HepG2 (cell line): ENCODE measurements at regions not wholly inside any gene's neighbourhood (a gene's known extent, or its start where the extent isn't known, plus 50 kb on each side); places are given as distances from the start of the nearest gene placed in this dataset.

Experiments
- ATAC-seq: fragments of 200-7000 bp; cut with Tn5 transposase; 3 replicates; pipeline ENCODE4 v1.9.1; 2020; ENCODE audit warnings: mild to moderate bottlenecking, moderate library complexity
- BruUV-seq: library from RNA; stranded (reverse); fragments of 400-500 nt; replicated peaks from 2 replicates; lab custom pipeline; 2021; lab: Mats Ljungman, UMichigan
- CTCF ChIA-PET: fragments of 300-600 bp; formaldehyde crosslinking; extraction: SDS; loops from one replicate; lab custom pipeline; 2021; ENCODE audit warnings: low total read pairs, inconsistent platforms, low intra/inter-chr PET ratio; lab: Yijun Ruan, JAX
- POLR2A ChIA-PET: fragments of 350-600 bp; sonication (Branson Sonifier 250); formaldehyde crosslinking; loops from one replicate; lab custom pipeline; 2020; ENCODE audit warnings: antibody characterized with exemption, inconsistent platforms; lab: Yijun Ruan, JAX
- DNase-seq: peaks from one replicate; pipeline ENCODE4 v3.0.0-alpha.2; 2015; ENCODE audit warnings: low spot score
- FAIRE-seq: peaks from 3 replicates; lab custom pipeline; 2011; peaks lifted over from hg19 to GRCh38; lab: Jason Lieb, UNC
- H2AFZ ChIP-seq: one replicate; pipeline ENCODE4 v1.6.1; 2011; ENCODE audit warnings: low read length, inconsistent platforms
- H3K27ac ChIP-seq: fragments of 300-600 bp; 3 replicates; pipeline ENCODE4 v1.8.0; 2011; ENCODE audit warnings: mixed run types, mild to moderate bottlenecking, mixed read lengths, low read length, inconsistent platforms; ENCODE audit not compliant: insufficient read depth; ENCODE audit errors: extremely low read length
- H3K27me3 ChIP-seq, 2 experiments: fragments of 200-600 bp in 1 of 2; 2 replicates in 1 of 2; 3 replicates in 1 of 2; pipeline versions ENCODE4 v1.6.0 to v1.8.0; 2011; ENCODE audit warnings: low read length in 2 of 2, mild to moderate bottlenecking in 2 of 2, moderate library complexity in 2 of 2, inconsistent platforms in 1 of 2; ENCODE audit not compliant: insufficient read depth in 2 of 2, control insufficient read depth in 1 of 2
- H3K36me3 ChIP-seq, 2 experiments: fragments of 200-600 bp in 1 of 2; replicated peaks in 1 of 2; 2 replicates in 1 of 2; 3 replicates in 1 of 2; pipeline versions ENCODE4 v1.5.1 to v1.8.0; 2011; ENCODE audit warnings: low read length in 2 of 2, inconsistent platforms in 1 of 2; ENCODE audit not compliant: insufficient read depth in 2 of 2, control insufficient read depth in 1 of 2
- H3K4me1 ChIP-seq: 2 replicates; pipeline ENCODE4 v1.5.1; 2012; ENCODE audit warnings: low read length, inconsistent platforms; ENCODE audit not compliant: insufficient read depth
- H3K4me2 ChIP-seq: 2 replicates; pipeline ENCODE4 v1.6.0; 2011; ENCODE audit warnings: low read depth, low read length, inconsistent platforms
- H3K4me3 ChIP-seq, 3 experiments: fragments of 200-600 bp in 1 of 3; sonication (generic), shearing (Covaris generic) in 1 of 3; replicated peaks in 1 of 3; 2 replicates each; pipeline ENCODE4 v1.5.1; 2011 to 2016; ENCODE audit warnings: low read length in 3 of 3, inconsistent platforms in 2 of 3, low read depth in 2 of 3, mild to moderate bottlenecking in 2 of 3, control low read depth in 1 of 3, mixed read lengths in 1 of 3; ENCODE audit not compliant: insufficient read depth in 1 of 3
- H3K79me2 ChIP-seq: one replicate; pipeline ENCODE4 v1.6.1; 2011; ENCODE audit warnings: low read length, inconsistent platforms; ENCODE audit not compliant: insufficient read depth
- H3K9ac ChIP-seq: 2 replicates; pipeline ENCODE4 v1.6.0; 2011; ENCODE audit warnings: mild to moderate bottlenecking, low read depth, low read length, inconsistent platforms; ENCODE audit not compliant: insufficient read depth
- H3K9me3 ChIP-seq: 2 replicates; pipeline ENCODE4 v1.5.1; 2012; ENCODE audit warnings: mild to moderate bottlenecking, low read length
- H4K20me1 ChIP-seq: 2 replicates; pipeline ENCODE4 v1.6.0; 2011; ENCODE audit warnings: inconsistent platforms, mild to moderate bottlenecking, low read length, moderate library complexity; ENCODE audit not compliant: insufficient read depth
- AKNA ChIP-seq: sonication (generic); formaldehyde crosslinking; IDR thresholded peaks from 2 replicates; pipeline ENCODE4 v1.4.0; 2020; ENCODE audit warnings: missing genetic modification reagents, borderline replicate concordance
- BRCA1 ChIP-seq: sonication (generic); formaldehyde crosslinking; IDR thresholded peaks from 2 replicates; pipeline ENCODE4 v1.4.0; 2020; ENCODE audit warnings: missing genetic modification reagents
- DNMT1 ChIP-seq: sonication (generic); formaldehyde crosslinking; IDR thresholded peaks from 2 replicates; pipeline ENCODE4 v1.5.1; 2020; ENCODE audit warnings: mild to moderate bottlenecking, missing genetic modification reagents
- ERF ChIP-seq: IDR thresholded peaks from 2 replicates; pipeline ENCODE4 v1.6.1; 2018; ENCODE audit warnings: missing biosample characterization, missing genetic modification reagents
- SPEN ChIP-seq: sonication (generic); formaldehyde crosslinking; IDR thresholded peaks from 2 replicates; pipeline ENCODE4 v1.5.1; 2020; ENCODE audit warnings: low read depth, mild to moderate bottlenecking, missing genetic modification reagents
- TSC22D2 ChIP-seq: sonication (generic); formaldehyde crosslinking; IDR thresholded peaks from 2 replicates; pipeline ENCODE4 v1.5.1; 2020; ENCODE audit warnings: missing genetic modification reagents, mild to moderate bottlenecking, borderline replicate concordance
- ZBTB34 ChIP-seq: sonication (generic); formaldehyde crosslinking; IDR thresholded peaks from 2 replicates; pipeline ENCODE4 v1.8.0; 2022; ENCODE audit warnings: mild to moderate bottlenecking, missing genetic modification reagents
- ZEB1 ChIP-seq: IDR thresholded peaks from 2 replicates; pipeline ENCODE4 v1.6.1; 2012; ENCODE audit warnings: mild to moderate bottlenecking, low read depth, inconsistent platforms; ENCODE audit not compliant: insufficient replicate concordance
- WGBS: methylation state at CpG from one replicate; pipeline ENCODE4 v1.1.6; 2017; ENCODE audit warnings: low lambda C conversion rate; 5-methylcytosine and 5-hydroxymethylcytosine counted together
- in situ Hi-C: cut with HindIII; loops from 2 replicates; pipeline ENCODE4 v1.10.0; 2017; ENCODE audit warnings: low pct_unique_long_range_greater_than_20kb; ENCODE audit not compliant: extremely low pct_ligation_motif_present
- intact Hi-C: fragments of 100-400 bp; cut with micrococcal nuclease; formaldehyde crosslinking; loops from one replicate; pipeline ENCODE4 v1.10.0; 2022; ENCODE audit not compliant: unreplicated experiment

GRCh38 chr21:14657241-14658008 is 111.3 kb upstream of the SAMSN1 start (continued):
- no peak for TF ChIP-seq ZBTB34 (CRISPR knock-in tag)
- no peak for TF ChIP-seq DNMT1
- no peak for TF ChIP-seq TSC22D2
- no peak for TF ChIP-seq AKNA
- TF ChIP-seq ERF (CRISPR knock-in tag), result no peak
- TF ChIP-seq BRCA1 (CRISPR knock-in tag), result no peak

GRCh38 chr21:14646893-14647292 is 100.8 kb upstream of the SAMSN1 start:
- Histone ChIP-seq H3K9me3 (no peaks in the 10 kb centered on the region), H4K20me1 (no peaks in the 10 kb centered on the region), H3K4me2 (no peak overlapping the region), H3K27me3 (no peaks in the 10 kb centered on the region), H3K79me2 (no peaks in the 10 kb centered on the region), H3K36me3 (no peaks in the 10 kb centered on the region), H3K4me1 (no peaks in the 10 kb centered on the region), H3K27ac (no peak overlapping the region), H3K9ac (no peak overlapping the region), H3K4me3 (no peak overlapping the region), H2AFZ (no peak overlapping the region)
- no peak for DNase-seq
- ChIA-PET POLR2A (no interaction called here), CTCF (no interaction called here)
- no TSS peak for BruUV-seq
- no peak for ATAC-seq
- intact Hi-C loops (no loop called here), in situ Hi-C loops (no loop called here)
- 7% methylated on average over 1 of the region's 1 CpG for WGBS
- TF ChIP-seq SPEN (CRISPR knock-in tag), result no peak
- no peak for TF ChIP-seq ZEB1
- no peak for FAIRE-seq
